ENCODE measurements at regions not wholly inside any gene's neighbourhood (a gene's known extent, or its start where the extent isn't known, plus 50 kb on each side); places are given as distances from the start of the nearest gene placed in this dataset.

DNA sequence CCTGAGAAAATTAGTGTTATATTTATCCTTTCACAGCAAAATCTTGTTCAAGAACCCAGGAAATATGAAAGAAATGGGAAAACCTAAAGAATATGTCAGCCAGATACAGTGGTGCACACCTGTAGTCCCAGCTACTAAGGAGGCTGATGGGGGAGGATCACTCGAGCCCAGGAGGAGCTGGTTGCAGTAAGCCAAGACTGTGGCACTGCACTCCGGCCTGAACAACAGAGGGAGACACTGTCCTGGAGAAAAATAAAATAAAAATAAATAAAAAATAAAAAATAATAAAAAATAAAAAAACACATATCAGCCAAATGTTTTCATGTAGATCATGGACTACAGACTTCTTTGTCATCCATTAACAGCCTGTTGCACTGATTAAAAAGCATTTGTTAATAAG is 244.8 kb upstream of the KLHL1 start:
- CTCF ChIA-PET (ENCODE audit: low intra/inter-chr PET ratio, low total read pairs) = no interaction called here
- intact Hi-C loops (cut with micrococcal nuclease; ENCODE audit: unreplicated experiment) (no loop called here), in situ Hi-C loops (cut with HindIII; ENCODE audit: extremely low pct_ligation_motif_present, low pct_unique_long_range_greater_than_20kb) (no loop called here)
- Histone ChIP-seq H3K79me2 (ENCODE audit: insufficient read depth, low read length) (no peaks in the 10 kb centered on the region), H3K9me3 (ENCODE audit: low read length) (no peaks in the 10 kb centered on the region), H3K27ac (ENCODE audit: extremely low read length, insufficient read depth, low read length) (no peak overlapping the region), H4K20me1 (ENCODE audit: insufficient read depth, low read length) (no peaks in the 10 kb centered on the region), H3K4me3 (replicated peaks in 1 of 3; ENCODE audit: insufficient read depth in 1 of 3, low read depth in 2 of 3, low read length in 3 of 3) (no peak overlapping the region), H3K4me2 (ENCODE audit: low read depth, low read length) (no peak overlapping the region), H3K9ac (ENCODE audit: insufficient read depth, low read depth, low read length) (no peak overlapping the region), H3K27me3 (ENCODE audit: control insufficient read depth in 1 of 2, insufficient read depth in 2 of 2, low read length in 2 of 2) (no peaks in the 10 kb centered on the region), H3K36me3 (replicated peaks in 1 of 2; ENCODE audit: control insufficient read depth in 1 of 2, insufficient read depth in 2 of 2, low read length in 2 of 2) (no peaks in the 10 kb centered on the region), H2AFZ (ENCODE audit: low read length) (no peak overlapping the region), H3K4me1 (ENCODE audit: insufficient read depth, low read length) (no peaks in the 10 kb centered on the region)
- no peak for ATAC-seq
- no peak for FAIRE-seq
- no peak for DNase-seq (ENCODE audit: low spot score)
- POLR2A ChIA-PET = no interaction called here
- TF ChIP-seq NONO (IDR thresholded peaks at IDR 0.05) = no peak
- no peak for TF ChIP-seq NONO (CRISPR knock-in tag; conservative IDR thresholded peaks at IDR 0.05)
- no peak for TF ChIP-seq CREB1 (IDR thresholded peaks at IDR 0.05)
- no peak for TF ChIP-seq CREB1 (CRISPR knock-in tag; IDR thresholded peaks at IDR 0.05)
- TF ChIP-seq RXRA (CRISPR knock-in tag; IDR thresholded peaks at IDR 0.05) = no peak
- TF ChIP-seq SP5 (CRISPR knock-in tag; IDR thresholded peaks at IDR 0.05; ENCODE audit: borderline replicate concordance, low read depth) = no peak
- TF ChIP-seq ATF7-NPFF (CRISPR knock-in tag; IDR thresholded peaks at IDR 0.05; ENCODE audit: low read depth) = no peak
- TF ChIP-seq SP140L (CRISPR knock-in tag; IDR thresholded peaks at IDR 0.05; ENCODE audit: borderline replicate concordance) = no peak
- WGBS (ENCODE audit: low lambda C conversion rate) = 0% methylated on average over 2 of the region's 2 CpGs
- no TSS peak for BruUV-seq (replicated peaks)

DNA sequence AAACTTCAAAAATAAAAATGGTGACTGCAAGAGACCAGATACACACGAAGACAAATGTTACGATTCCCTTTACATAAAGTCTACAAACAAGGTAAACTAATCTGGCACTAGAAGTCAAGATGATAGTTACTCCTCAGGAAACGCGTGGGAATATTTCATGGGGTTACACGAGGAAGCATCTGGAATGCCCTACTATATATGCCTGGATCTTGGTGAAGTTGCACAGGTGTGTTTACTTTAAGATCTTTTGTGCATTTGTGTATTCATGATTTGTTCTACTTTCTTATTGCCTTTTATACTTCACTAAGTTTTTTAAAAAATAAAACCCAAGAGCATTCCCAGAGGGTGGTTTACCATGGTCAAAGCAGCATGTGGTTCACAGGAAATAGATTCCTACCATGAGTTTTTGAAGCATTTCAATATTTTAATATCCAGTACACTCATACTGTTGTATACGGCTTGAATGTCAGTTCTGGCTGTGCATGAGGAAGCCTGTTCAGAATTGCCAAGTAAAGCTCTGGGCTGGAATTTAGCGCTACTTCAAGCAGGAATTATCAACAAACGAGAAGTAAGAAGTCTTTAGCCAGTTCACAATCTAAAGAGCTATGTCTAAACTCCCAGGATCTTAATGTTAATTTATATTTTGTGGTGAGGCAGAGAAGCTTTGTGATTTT is 239.8 kb upstream of the KLHL1 start:
- no peaks in the 10 kb centered on the region for H3K4me1 ChIP-seq (ENCODE audit: insufficient read depth, low read length)
- CTCF ChIA-PET (ENCODE audit: low intra/inter-chr PET ratio, low total read pairs) = no interaction called here
- no peaks in the 10 kb centered on the region for H3K27me3 ChIP-seq (ENCODE audit: control insufficient read depth in 1 of 2, insufficient read depth in 2 of 2, low read length in 2 of 2)
- no peaks in the 10 kb centered on the region for H4K20me1 ChIP-seq (ENCODE audit: insufficient read depth, low read length)
- intact Hi-C loops (cut with micrococcal nuclease; ENCODE audit: unreplicated experiment) = no loop called here
- BruUV-seq (replicated peaks) = no TSS peak
- H3K79me2 ChIP-seq (ENCODE audit: insufficient read depth, low read length) = no peaks in the 10 kb centered on the region
- no peak overlapping the region for H3K4me3 ChIP-seq (replicated peaks in 1 of 3; ENCODE audit: insufficient read depth in 1 of 3, low read depth in 2 of 3, low read length in 3 of 3)
- no peak overlapping the region for H3K9ac ChIP-seq (ENCODE audit: insufficient read depth, low read depth, low read length)
- DNase-seq (ENCODE audit: low spot score) (no peak), ATAC-seq (no peak), FAIRE-seq (no peak)
- H3K4me2 ChIP-seq (ENCODE audit: low read depth, low read length) = no peak overlapping the region
- H3K9me3 ChIP-seq (ENCODE audit: low read length) = no peaks in the 10 kb centered on the region
- no peak overlapping the region for H2AFZ ChIP-seq (ENCODE audit: low read length)
- in situ Hi-C loops (cut with HindIII; ENCODE audit: extremely low pct_ligation_motif_present, low pct_unique_long_range_greater_than_20kb) = no loop called here
- no peaks in the 10 kb centered on the region for H3K36me3 ChIP-seq (replicated peaks in 1 of 2; ENCODE audit: control insufficient read depth in 1 of 2, insufficient read depth in 2 of 2, low read length in 2 of 2)
- WGBS (ENCODE audit: low lambda C conversion rate) = 18% methylated on average over 8 of the region's 8 CpGs
- no peak overlapping the region for H3K27ac ChIP-seq (ENCODE audit: extremely low read length, insufficient read depth, low read length)
- POLR2A ChIA-PET = no interaction called here
- TF ChIP-seq, protein P1, sequence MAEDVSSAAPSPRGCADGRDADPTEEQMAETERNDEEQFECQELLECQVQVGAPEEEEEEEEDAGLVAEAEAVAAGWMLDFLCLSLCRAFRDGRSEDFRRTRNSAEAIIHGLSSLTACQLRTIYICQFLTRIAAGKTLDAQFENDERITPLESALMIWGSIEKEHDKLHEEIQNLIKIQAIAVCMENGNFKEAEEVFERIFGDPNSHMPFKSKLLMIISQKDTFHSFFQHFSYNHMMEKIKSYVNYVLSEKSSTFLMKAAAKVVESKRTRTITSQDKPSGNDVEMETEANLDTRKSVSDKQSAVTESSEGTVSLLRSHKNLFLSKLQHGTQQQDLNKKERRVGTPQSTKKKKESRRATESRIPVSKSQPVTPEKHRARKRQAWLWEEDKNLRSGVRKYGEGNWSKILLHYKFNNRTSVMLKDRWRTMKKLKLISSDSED (CRISPR knock-in tag; IDR thresholded peaks at IDR 0.05) = no peak
- no peak for TF ChIP-seq ZNF644 (CRISPR knock-in tag; IDR thresholded peaks at IDR 0.05; ENCODE audit: low read depth)
- TF ChIP-seq, protein P2, sequence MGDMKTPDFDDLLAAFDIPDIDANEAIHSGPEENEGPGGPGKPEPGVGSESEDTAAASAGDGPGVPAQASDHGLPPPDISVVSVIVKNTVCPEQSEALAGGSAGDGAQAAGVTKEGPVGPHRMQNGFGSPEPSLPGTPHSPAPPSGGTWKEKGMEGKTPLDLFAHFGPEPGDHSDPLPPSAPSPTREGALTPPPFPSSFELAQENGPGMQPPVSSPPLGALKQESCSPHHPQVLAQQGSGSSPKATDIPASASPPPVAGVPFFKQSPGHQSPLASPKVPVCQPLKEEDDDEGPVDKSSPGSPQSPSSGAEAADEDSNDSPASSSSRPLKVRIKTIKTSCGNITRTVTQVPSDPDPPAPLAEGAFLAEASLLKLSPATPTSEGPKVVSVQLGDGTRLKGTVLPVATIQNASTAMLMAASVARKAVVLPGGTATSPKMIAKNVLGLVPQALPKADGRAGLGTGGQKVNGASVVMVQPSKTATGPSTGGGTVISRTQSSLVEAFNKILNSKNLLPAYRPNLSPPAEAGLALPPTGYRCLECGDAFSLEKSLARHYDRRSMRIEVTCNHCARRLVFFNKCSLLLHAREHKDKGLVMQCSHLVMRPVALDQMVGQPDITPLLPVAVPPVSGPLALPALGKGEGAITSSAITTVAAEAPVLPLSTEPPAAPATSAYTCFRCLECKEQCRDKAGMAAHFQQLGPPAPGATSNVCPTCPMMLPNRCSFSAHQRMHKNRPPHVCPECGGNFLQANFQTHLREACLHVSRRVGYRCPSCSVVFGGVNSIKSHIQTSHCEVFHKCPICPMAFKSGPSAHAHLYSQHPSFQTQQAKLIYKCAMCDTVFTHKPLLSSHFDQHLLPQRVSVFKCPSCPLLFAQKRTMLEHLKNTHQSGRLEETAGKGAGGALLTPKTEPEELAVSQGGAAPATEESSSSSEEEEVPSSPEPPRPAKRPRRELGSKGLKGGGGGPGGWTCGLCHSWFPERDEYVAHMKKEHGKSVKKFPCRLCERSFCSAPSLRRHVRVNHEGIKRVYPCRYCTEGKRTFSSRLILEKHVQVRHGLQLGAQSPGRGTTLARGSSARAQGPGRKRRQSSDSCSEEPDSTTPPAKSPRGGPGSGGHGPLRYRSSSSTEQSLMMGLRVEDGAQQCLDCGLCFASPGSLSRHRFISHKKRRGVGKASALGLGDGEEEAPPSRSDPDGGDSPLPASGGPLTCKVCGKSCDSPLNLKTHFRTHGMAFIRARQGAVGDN (CRISPR knock-in tag; IDR thresholded peaks at IDR 0.05) = no peak
